Stromal cell of bone marrow (primary cell): ENCODE measurements at regions not wholly inside any gene's neighbourhood (a gene's known extent, or its start where the extent isn't known, plus 50 kb on each side); places are given as distances from the start of the nearest gene placed in this dataset.
A peak's percentile ranks its signal among the peaks of the same experiment; 100 is the strongest.

Experiments used
- DNase-seq: peaks from one replicate; pipeline ENCODE4 v3.0.0-alpha.2; 2012; ENCODE audit warnings: low read depth

GRCh38 chr10:29160150-29160617 is 128.7 kb upstream of the LYZL1 start:
- peak; percentile 67 for DNase-seq

- no peak for DNase-seq
Measured at GRCh38 chr10:29163746-29164145, 125.1 kb upstream of the LYZL1 start.

- DNase-seq: no peak
Measured at GRCh38 chr10:29166713-29167112, 122.2 kb upstream of the LYZL1 start.

- no peak for DNase-seq
Measured at GRCh38 chr10:29169021-29169420, 119.8 kb upstream of the LYZL1 start.

- no peak for DNase-seq
Measured at GRCh38 chr10:29171717-29172116, 117.2 kb upstream of the LYZL1 start.

- DNase-seq: no peak
Measured at GRCh38 chr10:29174389-29174788, 114.5 kb upstream of the LYZL1 start.

- DNase-seq: no peak
Measured at GRCh38 chr10:29176845-29177832, 111.7 kb upstream of the LYZL1 start.

GRCh38 chr10:29181936-29182335 is 106.9 kb upstream of the LYZL1 start:
- no peak for DNase-seq

- no peak for DNase-seq
Measured at GRCh38 chr10:29183301-29183945, 105.4 kb upstream of the LYZL1 start.

GRCh38 chr10:29184205-29185000 is 104.5 kb upstream of the LYZL1 start:
- no peak for DNase-seq

- no peak for DNase-seq
Measured at GRCh38 chr10:29185050-29185449, 103.8 kb upstream of the LYZL1 start.

GRCh38 chr10:29186221-29186620 is 102.6 kb upstream of the LYZL1 start:
- no peak for DNase-seq

- DNase-seq: peak; percentile 85
Measured at GRCh38 chr10:29189256-29189655, 99.6 kb upstream of the LYZL1 start.

GRCh38 chr10:29191674-29192073 is 97.2 kb upstream of the LYZL1 start:
- DNase-seq: peak; percentile 23

GRCh38 chr10:29199339-29199738 is 89.5 kb upstream of the LYZL1 start:
- DNase-seq: no peak

- no peak for DNase-seq
Measured at GRCh38 chr10:29199941-29200679, 88.8 kb upstream of the LYZL1 start.

- DNase-seq: no peak
Measured at GRCh38 chr10:29202386-29202940, 86.4 kb upstream of the LYZL1 start.

- DNase-seq: no peak
Measured at GRCh38 chr10:29203432-29203831, 85.4 kb upstream of the LYZL1 start.

- no peak for DNase-seq
Measured at GRCh38 chr10:29204070-29204800, 84.6 kb upstream of the LYZL1 start.

GRCh38 chr10:29205787-29206186 is 83.1 kb upstream of the LYZL1 start:
- no peak for DNase-seq

- no peak for DNase-seq
Measured at GRCh38 chr10:29208845-29209244, 80.0 kb upstream of the LYZL1 start.
